A549 (cell line): ENCODE measurements at regions not wholly inside any gene's neighbourhood (a gene's known extent, or its start where the extent isn't known, plus 50 kb on each side); places are given as distances from the start of the nearest gene placed in this dataset.

Experiments used
- ATAC-seq, 2 experiments: fragments of 200-7000 bp in 1 of 2; fragments of >200 bp in 1 of 2; cut with Nextera tagmentation in 1 of 2; cut with Tn5 transposase in 1 of 2; 3 replicates each; pipeline versions ENCODE4 v1.8.0 to v1.9.1; 2018 to 2020; ENCODE audit warnings: mild to moderate bottlenecking in 1 of 2, moderate library complexity in 1 of 2
- CTCF ChIA-PET: fragments of 300-600 bp; sonication (Branson Sonifier 250); formaldehyde crosslinking; extraction: SDS; loops from one replicate; lab custom pipeline; 2021; ENCODE audit warnings: antibody characterized with exemption, inconsistent platforms; lab: Yijun Ruan, JAX
- POLR2A ChIA-PET: fragments of 350-600 bp; formaldehyde crosslinking; extraction: SDS; loops from one replicate; lab custom pipeline; 2021; ENCODE audit warnings: antibody characterized with exemption, inconsistent platforms; lab: Yijun Ruan, JAX
- DNase-seq, 2 experiments: peaks; one replicate each; pipeline versions ENCODE4 v3.0.0 to v3.0.0-alpha.2; 2011 to 2016; ENCODE audit warnings: low read depth in 1 of 2, low spot score in 1 of 2
- FAIRE-seq: peaks from 2 replicates; lab custom pipeline; 2011; peaks lifted over from hg19 to GRCh38; lab: Jason Lieb, UNC
- H3K27ac ChIP-seq, 2 experiments: fragments of >200 bp; sonication (Bioruptor Twin); formaldehyde crosslinking; 3 replicates each; pipeline ENCODE4 v1.5.1; 2016 to 2017
- H3K4me1 ChIP-seq: fragments of >200 bp; sonication (Bioruptor Twin); formaldehyde crosslinking; 3 replicates; pipeline ENCODE4 v1.6.1; 2016
- H3K4me2 ChIP-seq: fragments of >200 bp; sonication (Bioruptor Twin); formaldehyde crosslinking; 3 replicates; pipeline ENCODE4 v1.6.1; 2016
- H3K4me3 ChIP-seq: fragments of >200 bp; sonication (Bioruptor Twin); formaldehyde crosslinking; 3 replicates; pipeline ENCODE4 v1.5.1; 2016
- H3K9me3 ChIP-seq: fragments of >200 bp; sonication (Bioruptor Twin); formaldehyde crosslinking; 3 replicates; pipeline ENCODE4 v1.6.1; 2016
- ATOH8 ChIP-seq: fragments of 250-450 bp; sonication (Bioruptor Pico); IDR thresholded peaks from 2 replicates; pipeline ENCODE4 v1.5.0; 2020; ENCODE audit warnings: low read depth, mild to moderate bottlenecking, moderate library complexity
- CEBPB ChIP-seq, 2 experiments: fragments of >200 bp in 1 of 2; sonication (Bioruptor Twin) in 1 of 2; formaldehyde crosslinking in 1 of 2; IDR thresholded peaks; 2 replicates each; pipeline ENCODE4 v1.6.1; 2012 to 2016
- CHD2 ChIP-seq: fragments of 150-350 bp; IDR thresholded peaks from 2 replicates; pipeline ENCODE4 v1.6.1; 2014; ENCODE audit warnings: low read length; ENCODE audit not compliant: partially characterized antibody
- FOXS1 ChIP-seq: fragments of 250-450 bp; sonication (Bioruptor Pico); IDR thresholded peaks from 2 replicates; pipeline ENCODE4 v1.5.0; 2020; ENCODE audit warnings: mild to moderate bottlenecking, moderate library complexity
- GATA3 ChIP-seq: IDR thresholded peaks from 2 replicates; pipeline ENCODE4 v1.6.1; 2012; ENCODE audit warnings: borderline replicate concordance
- HEYL ChIP-seq: fragments of 250-450 bp; sonication (Bioruptor Pico); IDR thresholded peaks from 2 replicates; pipeline ENCODE4 v1.8.0; 2021; ENCODE audit warnings: mild to moderate bottlenecking, moderate library complexity
- HMGXB4 ChIP-seq: fragments of 250-450 bp; sonication (Bioruptor Pico); IDR thresholded peaks from 2 replicates; pipeline ENCODE4 v1.5.0; 2021; ENCODE audit warnings: mild to moderate bottlenecking, moderate library complexity, borderline replicate concordance
- HOXB5 ChIP-seq: fragments of 250-450 bp; sonication (Bioruptor Pico); IDR thresholded peaks from 2 replicates; pipeline ENCODE4 v1.5.0; 2020; ENCODE audit warnings: mild to moderate bottlenecking, moderate library complexity
- JUN ChIP-seq, 2 experiments: fragments of >200 bp; sonication (Bioruptor Twin); formaldehyde crosslinking; IDR thresholded peaks; 2 replicates in 1 of 2; 3 replicates in 1 of 2; pipeline ENCODE4 v1.6.1; 2016 to 2017
- MAX ChIP-seq: IDR thresholded peaks from 2 replicates; pipeline ENCODE4 v1.6.1; 2012
- NR3C1 ChIP-seq: fragments of >200 bp; sonication (Bioruptor Twin); formaldehyde crosslinking; IDR thresholded peaks from 3 replicates; pipeline ENCODE4 v1.6.1; 2017
- POLR2AphosphoS2 ChIP-seq: conservative IDR thresholded peaks from 2 replicates; pipeline ENCODE4 v1.6.1; 2012; ENCODE audit warnings: low read length, improper control_type of control experiment, inconsistent platforms
- RAD21 ChIP-seq, 2 experiments: fragments of >200 bp in 1 of 2; sonication (Bioruptor Twin) in 1 of 2; formaldehyde crosslinking in 1 of 2; IDR thresholded peaks in 1 of 2; conservative IDR thresholded peaks in 1 of 2; 2 replicates in 1 of 2; 3 replicates in 1 of 2; pipeline ENCODE4 v1.6.1; 2012 to 2018; ENCODE audit warnings: inconsistent platforms in 1 of 2
- RCOR1 ChIP-seq: fragments of 150-350 bp; IDR thresholded peaks from 2 replicates; pipeline ENCODE4 v1.6.1; 2014; ENCODE audit warnings: antibody characterized with exemption, low read length, low read depth
- ZSCAN20 ChIP-seq: fragments of 250-450 bp; sonication (Bioruptor Pico); IDR thresholded peaks from 2 replicates; pipeline ENCODE4 v1.8.0; 2022; ENCODE audit warnings: mild to moderate bottlenecking, moderate library complexity
- WGBS: methylation state at CpG from one replicate; pipeline ENCODE4 v1.1.6; 2017; ENCODE audit errors: missing lambda C conversion rate; 5-methylcytosine and 5-hydroxymethylcytosine counted together

- Histone ChIP-seq H3K4me2 (no peak overlapping the region), H3K4me3 (no peak overlapping the region), H3K27ac (no peak overlapping the region), H3K9me3 (no peaks in the 10 kb centered on the region), H3K4me1 (no peaks in the 10 kb centered on the region)
- POLR2A ChIA-PET: no interaction called here
- no peak for FAIRE-seq
- 9% methylated on average over 2 of the region's 2 CpGs for WGBS
- no peak for DNase-seq
- CTCF ChIA-PET: interaction anchor here (11.3 kb wide), 1 partner anchor 128 kb away, joined by 112 read pairs; no protein-coding TSS in a partner anchor
- ATAC-seq: no peak
- TF ChIP-seq MAX (no peak), HMGXB4 (CRISPR knock-in tag) (no peak), HOXB5 (no peak), CEBPB (IDR thresholded peaks at IDR 0.05) (no peak), CHD2 (no peak), GATA3 (no peak), NR3C1 (no peak), FOXS1 (CRISPR knock-in tag) (no peak), ZSCAN20 (CRISPR knock-in tag) (no peak), RAD21 (conservative IDR thresholded peaks at IDR 0.05 in 1 of 2, IDR thresholded peaks at IDR 0.05 in 1 of 2) (no peak), RCOR1 (no peak), POLR2AphosphoS2 (no peak), ATOH8 (CRISPR knock-in tag) (no peak), JUN (IDR thresholded peaks at IDR 0.05) (no peak), HEYL (CRISPR knock-in tag) (no peak)
These were observed 50.3 kb upstream of the PPP2R3A start for GRCh38 chr3:135915206-135915605.
